Hepatocyte (in vitro differentiated cells): ENCODE measurements at regions not wholly inside any gene's neighbourhood (a gene's known extent, or its start where the extent isn't known, plus 50 kb on each side); places are given as distances from the start of the nearest gene placed in this dataset.

ENCODE experiments used
- DNase-seq: peaks from one replicate; pipeline ENCODE4 v3.0.0-alpha.2; 2016; ENCODE audit warnings: low spot score
- H2AFZ ChIP-seq: fragments of 200-600 bp; sonication (generic); 2 replicates; pipeline ENCODE4 v1.6.0; 2016; ENCODE audit warnings: antibody characterized with exemption, mild to moderate bottlenecking
- H3K27ac ChIP-seq: fragments of 200-600 bp; sonication (generic); 2 replicates; pipeline ENCODE4 v1.5.1; 2016; ENCODE audit warnings: mild to moderate bottlenecking
- H3K27me3 ChIP-seq: fragments of 200-600 bp; sonication (generic); 2 replicates; pipeline ENCODE4 v1.6.1; 2016
- H3K36me3 ChIP-seq: fragments of 200-600 bp; sonication (generic); replicated peaks from 2 replicates; pipeline ENCODE4 v1.5.1; 2016; ENCODE audit warnings: low read depth; ENCODE audit not compliant: insufficient read depth
- H3K4me1 ChIP-seq: fragments of 200-600 bp; sonication (generic); 2 replicates; pipeline ENCODE4 v1.5.1; 2016; ENCODE audit warnings: mild to moderate bottlenecking, moderate library complexity; ENCODE audit not compliant: insufficient read depth
- H3K4me2 ChIP-seq: fragments of 200-600 bp; sonication (generic); 2 replicates; pipeline ENCODE4 v1.6.0; 2016
- H3K4me3 ChIP-seq: fragments of 200-600 bp; sonication (generic); 2 replicates; pipeline ENCODE4 v1.5.1; 2016; ENCODE audit warnings: mild to moderate bottlenecking
- H3K79me2 ChIP-seq: fragments of 200-600 bp; sonication (generic); 2 replicates; pipeline ENCODE4 v1.6.0; 2017; ENCODE audit warnings: mild to moderate bottlenecking
- H3K9me2 ChIP-seq: fragments of 200-600 bp; sonication (generic); replicated peaks from 2 replicates; pipeline ENCODE4 v1.6.0; 2017; ENCODE audit warnings: mild to moderate bottlenecking; ENCODE audit not compliant: insufficient read depth
- H3K9me3 ChIP-seq: fragments of 200-600 bp; sonication (generic); 2 replicates; pipeline ENCODE4 v1.5.1; 2016; ENCODE audit warnings: low read depth, mild to moderate bottlenecking
- H4K20me1 ChIP-seq: fragments of 200-600 bp; sonication (generic); 2 replicates; pipeline ENCODE4 v1.6.0; 2016; ENCODE audit warnings: mild to moderate bottlenecking; ENCODE audit not compliant: insufficient read depth, poor library complexity, severe bottlenecking
- CTCF ChIP-seq: fragments of 200-600 bp; sonication (generic); IDR thresholded peaks from 2 replicates; pipeline ENCODE4 v1.5.1; 2016; ENCODE audit warnings: antibody characterized with exemption, mild to moderate bottlenecking; ENCODE audit not compliant: poor library complexity
- EZH2 ChIP-seq: fragments of 200-600 bp; sonication (generic); IDR thresholded peaks from 2 replicates; pipeline ENCODE4 v1.6.1; 2016; ENCODE audit warnings: antibody characterized with exemption, mild to moderate bottlenecking, borderline replicate concordance
- EZH2phosphoT487 ChIP-seq: fragments of 200-600 bp; sonication (generic); IDR thresholded peaks from one replicate; pipeline ENCODE4 v1.6.1; 2018; ENCODE audit warnings: antibody characterized with exemption, mild to moderate bottlenecking, low read depth, moderate library complexity; ENCODE audit not compliant: unreplicated experiment, severe bottlenecking
- WGBS: methylation state at CpG from one replicate; pipeline ENCODE4 v1.1.6; 2016; ENCODE audit warnings: low lambda C conversion rate; ENCODE audit errors: missing lambda C conversion rate; 5-methylcytosine and 5-hydroxymethylcytosine counted together

- 80% methylated on average over 16 of the region's 16 CpGs for WGBS
- no peak for DNase-seq
- Histone ChIP-seq H3K79me2 (no peaks in the 10 kb centered on the region), H3K27me3 (no peaks in the 10 kb centered on the region), H3K9me3 (no peaks in the 10 kb centered on the region), H2AFZ (no peak overlapping the region), H3K27ac (no peak overlapping the region), H4K20me1 (no peaks in the 10 kb centered on the region), H3K9me2 (no peaks in the 10 kb centered on the region), H3K4me1 (no peaks in the 10 kb centered on the region), H3K4me3 (no peak overlapping the region), H3K4me2 (no peak overlapping the region), H3K36me3 (no peaks in the 10 kb centered on the region)
- TF ChIP-seq CTCF, result no peak
- no peak for TF ChIP-seq EZH2
- no peak for TF ChIP-seq EZH2phosphoT487
Observed at GRCh38 chr12:34299802-34300193, 277.5 kb downstream of the ALG10 start.

GRCh38 chr12:34300376-34301250 lies 278.3 kb downstream of the ALG10 start:
- 90% methylated on average over 32 of the region's 34 CpGs for WGBS

GRCh38 chr12:34301251-34302130 lies 279.2 kb downstream of the ALG10 start:
- WGBS, result 79% methylated on average over 22 of the region's 22 CpGs

More at GRCh38 chr12:34300376-34301250, 278.3 kb downstream of the ALG10 start:
- no peaks in the 10 kb centered on the region for H3K36me3 ChIP-seq
- no peaks in the 10 kb centered on the region for H3K79me2 ChIP-seq
- H2AFZ ChIP-seq, result no peak overlapping the region
- TF ChIP-seq EZH2phosphoT487 (no peak), EZH2 (no peak), CTCF (no peak)
- no peak overlapping the region for H3K4me2 ChIP-seq
- H3K9me3 ChIP-seq, result no peaks in the 10 kb centered on the region
- no peak for DNase-seq
- no peaks in the 10 kb centered on the region for H3K27me3 ChIP-seq
- no peaks in the 10 kb centered on the region for H3K9me2 ChIP-seq
- H3K4me1 ChIP-seq, result no peaks in the 10 kb centered on the region
- H3K27ac ChIP-seq, result no peak overlapping the region
- no peak overlapping the region for H3K4me3 ChIP-seq
- no peaks in the 10 kb centered on the region for H4K20me1 ChIP-seq

More at GRCh38 chr12:34301251-34302130, 279.2 kb downstream of the ALG10 start:
- Histone ChIP-seq H3K36me3 (no peaks in the 10 kb centered on the region), H3K79me2 (no peaks in the 10 kb centered on the region), H3K27me3 (no peaks in the 10 kb centered on the region), H3K9me2 (no peaks in the 10 kb centered on the region), H3K27ac (no peak overlapping the region), H3K9me3 (no peaks in the 10 kb centered on the region), H2AFZ (no peak overlapping the region), H3K4me3 (no peak overlapping the region), H3K4me1 (no peaks in the 10 kb centered on the region), H4K20me1 (no peaks in the 10 kb centered on the region), H3K4me2 (no peak overlapping the region)
- no peak for TF ChIP-seq EZH2phosphoT487
- TF ChIP-seq EZH2, result no peak
- no peak for TF ChIP-seq CTCF
- DNase-seq, result no peak
